SU-DHL-6 (cell line): ENCODE measurements at regions not wholly inside any gene's neighbourhood (a gene's known extent, or its start where the extent isn't known, plus 50 kb on each side); places are given as distances from the start of the nearest gene placed in this dataset.

Source experiments
- H2AFZ ChIP-seq: fragments of 200-600 bp; sonication (generic); 2 replicates; pipeline ENCODE4 v1.6.1; 2014; ENCODE audit warnings: low read depth, mild to moderate bottlenecking, moderate library complexity, mixed read lengths, antibody characterized with exemption, low read length; ENCODE audit not compliant: severe bottlenecking
- H3F3A ChIP-seq: fragments of 200-600 bp; shearing (Covaris generic); 2 replicates; pipeline ENCODE4 v1.6.0; 2016; ENCODE audit warnings: antibody characterized with exemption, mild to moderate bottlenecking; ENCODE audit not compliant: insufficient read depth
- H3K27ac ChIP-seq: fragments of 200-600 bp; sonication (generic); 2 replicates; pipeline ENCODE4 v1.5.1; 2016; ENCODE audit warnings: low read depth, mild to moderate bottlenecking, low read length, moderate library complexity, mixed read lengths
- H3K27me3 ChIP-seq: fragments of 200-600 bp; sonication (generic), shearing (Covaris generic); 2 replicates; pipeline ENCODE4 v1.6.0; 2014; ENCODE audit warnings: mild to moderate bottlenecking, low read length
- H3K36me3 ChIP-seq: fragments of 200-600 bp; sonication (generic); 2 replicates; pipeline ENCODE4 v1.6.1; 2014; ENCODE audit warnings: mild to moderate bottlenecking, low read length, mixed read lengths
- H3K4me2 ChIP-seq: fragments of 300-600, 200-600 bp; shearing (Covaris generic), sonication (generic); 2 replicates; pipeline ENCODE4 v1.6.0; 2014; ENCODE audit warnings: low read length, low read depth, mild to moderate bottlenecking; ENCODE audit not compliant: poor library complexity, severe bottlenecking
- H3K4me3 ChIP-seq: fragments of 200-600 bp; sonication (generic); 2 replicates; pipeline ENCODE4 v1.5.1; 2014; ENCODE audit warnings: antibody characterized with exemption, low read length, mild to moderate bottlenecking, mixed read lengths; ENCODE audit not compliant: insufficient read depth, poor library complexity, severe bottlenecking
- H3K79me2 ChIP-seq: fragments of 200-600 bp; sonication (generic); 2 replicates; pipeline ENCODE4 v1.6.1; 2014; ENCODE audit warnings: mild to moderate bottlenecking, low read length, moderate library complexity; ENCODE audit not compliant: insufficient read depth
- H3K9ac ChIP-seq: fragments of 200-600 bp; sonication (generic); 2 replicates; pipeline ENCODE4 v1.7.0; 2014; ENCODE audit warnings: mild to moderate bottlenecking, low read length
- H3K9me2 ChIP-seq: fragments of 200-600 bp; sonication (generic); replicated peaks from 2 replicates; pipeline ENCODE4 v1.6.1; 2014; ENCODE audit warnings: low read length; ENCODE audit not compliant: insufficient read depth
- H3K9me3 ChIP-seq: fragments of 200-600 bp; sonication (generic); 2 replicates; pipeline ENCODE4 v1.6.1; 2014; ENCODE audit warnings: low read length, mixed read lengths; ENCODE audit not compliant: insufficient read depth
- H4K20me1 ChIP-seq: fragments of 200-600 bp; sonication (generic); 2 replicates; pipeline ENCODE4 v1.6.1; 2014; ENCODE audit warnings: low read depth, mild to moderate bottlenecking, antibody characterized with exemption, low read length, moderate library complexity, mixed read lengths
- EZH2phosphoT487 ChIP-seq: fragments of 200-600 bp; sonication (generic), shearing (Covaris generic); conservative IDR thresholded peaks from 2 replicates; pipeline ENCODE4 v1.6.1; 2018; ENCODE audit warnings: mild to moderate bottlenecking, antibody characterized with exemption, low read length, moderate library complexity, mixed read lengths
- TF ChIP-seq, protein P1 (sequence below): fragments of 200-600 bp; sonication (generic); IDR thresholded peaks from one replicate; pipeline ENCODE4 v1.5.1; 2017; ENCODE audit warnings: antibody characterized with exemption, mild to moderate bottlenecking, low read length, moderate library complexity; ENCODE audit not compliant: insufficient read depth, poor library complexity, severe bottlenecking

DNA sequence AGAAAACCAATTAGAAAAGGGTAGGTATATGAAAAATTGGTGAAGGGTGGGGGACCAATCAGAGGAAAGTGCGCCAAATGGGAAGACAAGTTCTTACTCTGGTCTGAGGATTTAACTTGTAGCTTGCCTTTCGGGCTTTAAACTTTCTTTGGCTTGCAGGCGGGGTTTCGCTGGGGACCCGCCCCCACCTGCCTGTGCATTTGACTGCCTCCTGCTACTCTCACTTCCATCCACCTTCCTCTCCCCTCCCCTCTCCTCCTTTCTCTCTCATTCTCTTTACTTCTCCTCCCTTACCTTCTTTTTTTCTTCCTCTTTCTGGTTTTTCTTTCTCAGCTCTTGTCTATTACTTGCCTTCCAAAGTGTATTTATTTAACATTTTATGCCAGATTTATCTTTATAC, 278.8 kb downstream of the DNAJB9 start:
- Histone ChIP-seq H3K27me3 (no peaks in the 10 kb centered on the region), H3F3A (no peaks in the 10 kb centered on the region), H2AFZ (no peak overlapping the region), H4K20me1 (no peaks in the 10 kb centered on the region), H3K36me3 (no peaks in the 10 kb centered on the region), H3K27ac (no peak overlapping the region), H3K9ac (no peak overlapping the region), H3K4me2 (no peak overlapping the region), H3K9me2 (no peaks in the 10 kb centered on the region), H3K79me2 (no peaks in the 10 kb centered on the region), H3K9me3 (no peaks in the 10 kb centered on the region), H3K4me3 (no peak overlapping the region)
- TF ChIP-seq, protein P1, sequence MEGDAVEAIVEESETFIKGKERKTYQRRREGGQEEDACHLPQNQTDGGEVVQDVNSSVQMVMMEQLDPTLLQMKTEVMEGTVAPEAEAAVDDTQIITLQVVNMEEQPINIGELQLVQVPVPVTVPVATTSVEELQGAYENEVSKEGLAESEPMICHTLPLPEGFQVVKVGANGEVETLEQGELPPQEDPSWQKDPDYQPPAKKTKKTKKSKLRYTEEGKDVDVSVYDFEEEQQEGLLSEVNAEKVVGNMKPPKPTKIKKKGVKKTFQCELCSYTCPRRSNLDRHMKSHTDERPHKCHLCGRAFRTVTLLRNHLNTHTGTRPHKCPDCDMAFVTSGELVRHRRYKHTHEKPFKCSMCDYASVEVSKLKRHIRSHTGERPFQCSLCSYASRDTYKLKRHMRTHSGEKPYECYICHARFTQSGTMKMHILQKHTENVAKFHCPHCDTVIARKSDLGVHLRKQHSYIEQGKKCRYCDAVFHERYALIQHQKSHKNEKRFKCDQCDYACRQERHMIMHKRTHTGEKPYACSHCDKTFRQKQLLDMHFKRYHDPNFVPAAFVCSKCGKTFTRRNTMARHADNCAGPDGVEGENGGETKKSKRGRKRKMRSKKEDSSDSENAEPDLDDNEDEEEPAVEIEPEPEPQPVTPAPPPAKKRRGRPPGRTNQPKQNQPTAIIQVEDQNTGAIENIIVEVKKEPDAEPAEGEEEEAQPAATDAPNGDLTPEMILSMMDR: no peak
- TF ChIP-seq EZH2phosphoT487: no peak

- H3K27me3 ChIP-seq: no peaks in the 10 kb centered on the region
- H3K4me2 ChIP-seq: no peak overlapping the region
- no peak overlapping the region for H3K4me3 ChIP-seq
- no peaks in the 10 kb centered on the region; the same call in 1 of the 2 replicates for H3K9me3 ChIP-seq
- no peak overlapping the region for H2AFZ ChIP-seq
- no peak overlapping the region for H3K9ac ChIP-seq
- no peak overlapping the region for H3K27ac ChIP-seq
- no peaks in the 10 kb centered on the region for H3K9me2 ChIP-seq
- TF ChIP-seq EZH2phosphoT487: no peak
- TF ChIP-seq, protein P1: no peak
- H3F3A ChIP-seq: no peaks in the 10 kb centered on the region
- H3K79me2 ChIP-seq: no peaks in the 10 kb centered on the region
- H4K20me1 ChIP-seq: no peaks in the 10 kb centered on the region
- H3K36me3 ChIP-seq: no peaks in the 10 kb centered on the region
Observed at GRCh38 chr7:108860615-108861014, 290.9 kb downstream of the DNAJB9 start.

DNA sequence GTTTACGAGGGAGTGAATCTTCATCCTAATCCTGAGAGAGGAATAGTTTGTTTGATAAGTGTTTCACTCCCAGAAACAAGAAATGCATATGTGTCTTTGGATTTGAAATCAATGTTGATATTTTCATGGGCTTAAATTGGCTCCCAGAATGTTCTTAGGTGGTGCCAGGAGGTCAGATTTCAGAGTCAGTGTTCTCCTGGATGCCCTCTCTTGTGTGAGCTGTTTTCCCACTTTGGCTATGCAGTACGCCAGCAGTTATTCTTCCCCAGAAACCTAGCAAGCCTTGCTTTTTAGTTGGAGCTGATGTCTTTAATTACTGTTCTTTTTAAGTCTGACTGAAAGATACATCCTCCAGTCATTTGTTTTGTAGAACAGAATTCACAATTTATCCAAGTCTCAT, 291.4 kb downstream of the DNAJB9 start:
- H3K79me2 ChIP-seq: no peaks in the 10 kb centered on the region
- H3K9me2 ChIP-seq: no peaks in the 10 kb centered on the region

More for the DNA sequence above, 291.4 kb downstream of the DNAJB9 start:
- TF ChIP-seq, protein P1: no peak
- no peak for TF ChIP-seq EZH2phosphoT487
- Histone ChIP-seq H3K9ac (no peak overlapping the region), H3K27ac (no peak overlapping the region), H2AFZ (no peak overlapping the region), H4K20me1 (no peaks in the 10 kb centered on the region), H3K27me3 (no peaks in the 10 kb centered on the region), H3K36me3 (no peaks in the 10 kb centered on the region), H3K9me3 (no peaks in the 10 kb centered on the region; the same call in 1 of the 2 replicates), H3K4me3 (no peak overlapping the region), H3K4me2 (no peak overlapping the region), H3F3A (no peaks in the 10 kb centered on the region)
